ENCODE measurements at regions not wholly inside any gene's neighbourhood (a gene's known extent, or its start where the extent isn't known, plus 50 kb on each side); places are given as distances from the start of the nearest gene placed in this dataset.
"Not testable (repeated sequence)": the region's sequence is repeated elsewhere in the genome, so short reads cannot be mapped to it uniquely, and the experiment has no call there.

DNA sequence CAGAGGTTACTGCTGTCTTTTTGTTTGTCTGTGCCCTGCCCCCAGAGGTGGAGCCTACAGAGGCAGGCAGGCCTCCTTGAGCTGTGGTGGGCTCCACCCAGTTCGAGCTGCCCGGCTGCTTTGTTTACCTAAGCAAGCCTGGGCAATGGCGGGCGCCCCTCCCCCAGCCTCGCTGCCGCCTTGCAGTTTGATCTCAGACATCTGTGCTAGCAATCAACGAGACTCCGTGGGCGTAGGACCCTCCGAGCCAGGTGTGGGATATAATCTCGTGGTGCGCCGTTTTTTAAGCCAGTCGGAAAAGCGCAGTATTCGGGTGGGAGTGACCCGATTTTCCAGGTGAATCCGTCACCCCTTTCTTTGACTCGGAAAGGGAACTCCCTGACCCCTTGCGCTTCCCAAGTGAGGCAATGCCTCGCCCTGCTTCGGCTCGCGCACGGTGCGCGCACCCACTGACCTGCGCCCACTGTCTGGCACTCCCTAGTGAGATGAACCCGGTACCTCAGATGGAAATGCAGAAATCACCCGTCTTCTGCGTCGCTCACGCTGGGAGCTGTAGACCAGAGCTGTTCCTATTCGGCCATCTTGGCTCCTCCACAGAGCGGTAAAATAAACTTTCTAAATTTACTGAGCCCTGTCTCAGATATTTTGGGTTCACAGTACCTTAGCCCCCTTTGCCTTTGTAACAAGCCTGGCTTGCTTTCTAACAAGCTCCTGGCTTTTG lies 64.9 kb upstream of the ENPEP start:
- TF ChIP-seq, protein P1, sequence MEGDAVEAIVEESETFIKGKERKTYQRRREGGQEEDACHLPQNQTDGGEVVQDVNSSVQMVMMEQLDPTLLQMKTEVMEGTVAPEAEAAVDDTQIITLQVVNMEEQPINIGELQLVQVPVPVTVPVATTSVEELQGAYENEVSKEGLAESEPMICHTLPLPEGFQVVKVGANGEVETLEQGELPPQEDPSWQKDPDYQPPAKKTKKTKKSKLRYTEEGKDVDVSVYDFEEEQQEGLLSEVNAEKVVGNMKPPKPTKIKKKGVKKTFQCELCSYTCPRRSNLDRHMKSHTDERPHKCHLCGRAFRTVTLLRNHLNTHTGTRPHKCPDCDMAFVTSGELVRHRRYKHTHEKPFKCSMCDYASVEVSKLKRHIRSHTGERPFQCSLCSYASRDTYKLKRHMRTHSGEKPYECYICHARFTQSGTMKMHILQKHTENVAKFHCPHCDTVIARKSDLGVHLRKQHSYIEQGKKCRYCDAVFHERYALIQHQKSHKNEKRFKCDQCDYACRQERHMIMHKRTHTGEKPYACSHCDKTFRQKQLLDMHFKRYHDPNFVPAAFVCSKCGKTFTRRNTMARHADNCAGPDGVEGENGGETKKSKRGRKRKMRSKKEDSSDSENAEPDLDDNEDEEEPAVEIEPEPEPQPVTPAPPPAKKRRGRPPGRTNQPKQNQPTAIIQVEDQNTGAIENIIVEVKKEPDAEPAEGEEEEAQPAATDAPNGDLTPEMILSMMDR (IDR thresholded peaks at IDR 0.05; ENCODE audit: poor library complexity, severe bottlenecking), result not testable (repeated sequence)
- TF ChIP-seq POLR2AphosphoS5 (IDR thresholded peaks at IDR 0.05), result not testable (repeated sequence)
- TF ChIP-seq, protein P2, sequence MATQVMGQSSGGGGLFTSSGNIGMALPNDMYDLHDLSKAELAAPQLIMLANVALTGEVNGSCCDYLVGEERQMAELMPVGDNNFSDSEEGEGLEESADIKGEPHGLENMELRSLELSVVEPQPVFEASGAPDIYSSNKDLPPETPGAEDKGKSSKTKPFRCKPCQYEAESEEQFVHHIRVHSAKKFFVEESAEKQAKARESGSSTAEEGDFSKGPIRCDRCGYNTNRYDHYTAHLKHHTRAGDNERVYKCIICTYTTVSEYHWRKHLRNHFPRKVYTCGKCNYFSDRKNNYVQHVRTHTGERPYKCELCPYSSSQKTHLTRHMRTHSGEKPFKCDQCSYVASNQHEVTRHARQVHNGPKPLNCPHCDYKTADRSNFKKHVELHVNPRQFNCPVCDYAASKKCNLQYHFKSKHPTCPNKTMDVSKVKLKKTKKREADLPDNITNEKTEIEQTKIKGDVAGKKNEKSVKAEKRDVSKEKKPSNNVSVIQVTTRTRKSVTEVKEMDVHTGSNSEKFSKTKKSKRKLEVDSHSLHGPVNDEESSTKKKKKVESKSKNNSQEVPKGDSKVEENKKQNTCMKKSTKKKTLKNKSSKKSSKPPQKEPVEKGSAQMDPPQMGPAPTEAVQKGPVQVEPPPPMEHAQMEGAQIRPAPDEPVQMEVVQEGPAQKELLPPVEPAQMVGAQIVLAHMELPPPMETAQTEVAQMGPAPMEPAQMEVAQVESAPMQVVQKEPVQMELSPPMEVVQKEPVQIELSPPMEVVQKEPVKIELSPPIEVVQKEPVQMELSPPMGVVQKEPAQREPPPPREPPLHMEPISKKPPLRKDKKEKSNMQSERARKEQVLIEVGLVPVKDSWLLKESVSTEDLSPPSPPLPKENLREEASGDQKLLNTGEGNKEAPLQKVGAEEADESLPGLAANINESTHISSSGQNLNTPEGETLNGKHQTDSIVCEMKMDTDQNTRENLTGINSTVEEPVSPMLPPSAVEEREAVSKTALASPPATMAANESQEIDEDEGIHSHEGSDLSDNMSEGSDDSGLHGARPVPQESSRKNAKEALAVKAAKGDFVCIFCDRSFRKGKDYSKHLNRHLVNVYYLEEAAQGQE (IDR thresholded peaks at IDR 0.05; ENCODE audit: borderline replicate concordance), result not testable (repeated sequence)

All from neural cell (in vitro differentiated cells).